ENCODE measurements at regions not wholly inside any gene's neighbourhood (a gene's known extent, or its start where the extent isn't known, plus 50 kb on each side); places are given as distances from the start of the nearest gene placed in this dataset.
"Not testable (repeated sequence)": the region's sequence is repeated elsewhere in the genome, so short reads cannot be mapped to it uniquely, and the experiment has no call there.

- DNase-seq (ENCODE audit: low spot score): not testable (repeated sequence)
Measured at GRCh38 chr4:8972635-8973034, 101.0 kb upstream of the HMX1 start.

- not testable (repeated sequence) for DNase-seq (ENCODE audit: low spot score)
Measured at GRCh38 chr4:8965896-8966295, 94.3 kb upstream of the HMX1 start.

GRCh38 chr4:8964201-8964788, 92.7 kb upstream of the HMX1 start:
- DNase-seq (ENCODE audit: low spot score): not testable (repeated sequence)

GRCh38 chr4:8963533-8963932, 91.9 kb upstream of the HMX1 start:
- DNase-seq (ENCODE audit: low spot score): not testable (repeated sequence)

- peak; percentile 10 for DNase-seq (ENCODE audit: low spot score)
Measured at GRCh38 chr4:8961343-8961742, 89.7 kb upstream of the HMX1 start.

GRCh38 chr4:8959471-8959870, 87.8 kb upstream of the HMX1 start:
- not testable (repeated sequence) for DNase-seq (ENCODE audit: low spot score)

- DNase-seq (ENCODE audit: low spot score): not testable (repeated sequence)
Measured at GRCh38 chr4:8954001-8954400, 82.4 kb upstream of the HMX1 start.

GRCh38 chr4:8952791-8953190, 81.2 kb upstream of the HMX1 start:
- DNase-seq (ENCODE audit: low spot score): not testable (repeated sequence)

- not testable (repeated sequence) for DNase-seq (ENCODE audit: low spot score)
Measured at GRCh38 chr4:8952109-8952508, 80.5 kb upstream of the HMX1 start.

GRCh38 chr4:8945506-8945905, 73.9 kb upstream of the HMX1 start:
- not testable (repeated sequence) for DNase-seq (ENCODE audit: low spot score)

GRCh38 chr4:8943367-8943766, 71.7 kb upstream of the HMX1 start:
- DNase-seq (ENCODE audit: low spot score): not testable (repeated sequence)

GRCh38 chr4:8942088-8942487, 70.4 kb upstream of the HMX1 start:
- not testable (repeated sequence) for DNase-seq (ENCODE audit: low spot score)

GRCh38 chr4:8941492-8941805, 69.8 kb upstream of the HMX1 start:
- not testable (repeated sequence) for DNase-seq (ENCODE audit: low spot score)

GRCh38 chr4:8940792-8941491, 69.3 kb upstream of the HMX1 start:
- DNase-seq (ENCODE audit: low spot score): no peak

- DNase-seq (ENCODE audit: low spot score): no peak
Measured at GRCh38 chr4:8939840-8940742, 68.5 kb upstream of the HMX1 start.

- DNase-seq (ENCODE audit: low spot score): no peak
Measured at GRCh38 chr4:8939160-8939839, 67.7 kb upstream of the HMX1 start.

- no peak for DNase-seq (ENCODE audit: low spot score)
Measured at GRCh38 chr4:8938623-8939022, 67.0 kb upstream of the HMX1 start.

- DNase-seq (ENCODE audit: low spot score): no peak
Measured at GRCh38 chr4:8938137-8938536, 66.5 kb upstream of the HMX1 start.

GRCh38 chr4:8932884-8933283, 61.2 kb upstream of the HMX1 start:
- DNase-seq (ENCODE audit: low spot score): no peak

- DNase-seq (ENCODE audit: low spot score): no peak
Measured at GRCh38 chr4:8928074-8928473, 56.4 kb upstream of the HMX1 start.

- no peak for DNase-seq (ENCODE audit: low spot score)
Measured at GRCh38 chr4:8922481-8922880, 50.8 kb upstream of the HMX1 start.

GRCh38 chr4:8921465-8921864, 49.8 kb upstream of the HMX1 start:
- DNase-seq (ENCODE audit: low spot score): peak; percentile 3
